AG04450 (cell line): ENCODE measurements at regions not wholly inside any gene's neighbourhood (a gene's known extent, or its start where the extent isn't known, plus 50 kb on each side); places are given as distances from the start of the nearest gene placed in this dataset.
"Not testable (repeated sequence)": the region's sequence is repeated elsewhere in the genome, so short reads cannot be mapped to it uniquely, and the experiment has no call there.

Experiments
- CTCF ChIA-PET: fragments of 300-600, 350-600 bp; formaldehyde crosslinking; extraction: SDS; loops from one replicate; lab custom pipeline; 2022; ENCODE audit warnings: antibody characterized with exemption, inconsistent platforms; lab: Charles Lee
- POLR2A ChIA-PET: fragments of 350-600 bp; formaldehyde crosslinking; extraction: SDS; loops from one replicate; lab custom pipeline; 2021; ENCODE audit warnings: antibody characterized with exemption, inconsistent platforms; lab: Yijun Ruan, JAX
- DNase-seq: peaks from one replicate; pipeline ENCODE4 v3.0.0-alpha.2; 2011; ENCODE audit warnings: low read depth, low spot score
- H3K27ac ChIP-seq: one replicate; pipeline ENCODE4 v1.5.1; 2012; ENCODE audit warnings: low read depth, low read length, control low read depth
- H3K27me3 ChIP-seq: one replicate; pipeline ENCODE4 v1.6.0; 2012; ENCODE audit warnings: low read length; ENCODE audit not compliant: control insufficient read depth, insufficient read depth
- H3K4me3 ChIP-seq: 2 replicates; pipeline ENCODE4 v1.5.1; 2011; ENCODE audit warnings: mild to moderate bottlenecking, low read depth, low read length, control low read depth
- H3K9me3 ChIP-seq: 2 replicates; pipeline ENCODE4 v1.5.1; 2012; ENCODE audit warnings: low read length; ENCODE audit not compliant: control insufficient read depth, insufficient read depth
- TF ChIP-seq, protein P1 (sequence below): IDR thresholded peaks from 2 replicates; pipeline ENCODE4 v1.5.1; 2011; ENCODE audit warnings: low read depth, low read length, control low read depth, inconsistent platforms

- DNase-seq: no peak
- H3K27me3 ChIP-seq: peaks cover 17% of the 10 kb centered on the region
- POLR2A ChIA-PET: no interaction called here
- H3K27ac ChIP-seq: no peak overlapping the region
- H3K4me3 ChIP-seq: no peak overlapping the region
- CTCF ChIA-PET: interaction anchor here (0.6 kb wide), 2 partner anchors 623 to 739 kb away, joined by 3 to 13 read pairs; no protein-coding TSS in a partner anchor
- TF ChIP-seq, protein P1, sequence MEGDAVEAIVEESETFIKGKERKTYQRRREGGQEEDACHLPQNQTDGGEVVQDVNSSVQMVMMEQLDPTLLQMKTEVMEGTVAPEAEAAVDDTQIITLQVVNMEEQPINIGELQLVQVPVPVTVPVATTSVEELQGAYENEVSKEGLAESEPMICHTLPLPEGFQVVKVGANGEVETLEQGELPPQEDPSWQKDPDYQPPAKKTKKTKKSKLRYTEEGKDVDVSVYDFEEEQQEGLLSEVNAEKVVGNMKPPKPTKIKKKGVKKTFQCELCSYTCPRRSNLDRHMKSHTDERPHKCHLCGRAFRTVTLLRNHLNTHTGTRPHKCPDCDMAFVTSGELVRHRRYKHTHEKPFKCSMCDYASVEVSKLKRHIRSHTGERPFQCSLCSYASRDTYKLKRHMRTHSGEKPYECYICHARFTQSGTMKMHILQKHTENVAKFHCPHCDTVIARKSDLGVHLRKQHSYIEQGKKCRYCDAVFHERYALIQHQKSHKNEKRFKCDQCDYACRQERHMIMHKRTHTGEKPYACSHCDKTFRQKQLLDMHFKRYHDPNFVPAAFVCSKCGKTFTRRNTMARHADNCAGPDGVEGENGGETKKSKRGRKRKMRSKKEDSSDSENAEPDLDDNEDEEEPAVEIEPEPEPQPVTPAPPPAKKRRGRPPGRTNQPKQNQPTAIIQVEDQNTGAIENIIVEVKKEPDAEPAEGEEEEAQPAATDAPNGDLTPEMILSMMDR: no peak
- H3K9me3 ChIP-seq: no peaks in the 10 kb centered on the region
Measured at GRCh38 chr3:71927505-71928066, 142.6 kb upstream of the PROK2 start.

DNA sequence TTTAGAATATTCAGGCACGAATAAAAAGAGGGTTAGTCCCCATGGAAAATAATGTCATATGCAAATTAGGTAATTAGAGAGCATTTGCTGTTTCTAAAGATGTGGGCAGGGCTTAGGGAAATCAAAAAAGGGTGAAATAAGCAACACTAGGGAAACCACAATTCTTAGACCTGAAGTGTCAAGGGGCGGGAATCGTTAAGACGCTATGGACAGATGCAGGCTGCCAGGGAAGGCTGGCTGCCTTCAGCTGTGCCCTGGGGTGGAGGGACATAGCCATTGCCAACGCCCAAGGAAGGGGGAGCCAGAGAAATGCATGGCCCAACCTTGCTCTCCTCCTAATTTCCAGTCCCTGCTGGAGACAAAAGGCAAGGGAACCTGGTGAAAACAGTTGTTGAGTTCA lies 141.7 kb upstream of the PROK2 start:
- peaks cover 20% of the 10 kb centered on the region for H3K27me3 ChIP-seq
- H3K4me3 ChIP-seq: no peak overlapping the region
- TF ChIP-seq, protein P1: no peak
- no peaks in the 10 kb centered on the region for H3K9me3 ChIP-seq
- no peak overlapping the region for H3K27ac ChIP-seq
- CTCF ChIA-PET: no interaction called here
- no peak for DNase-seq
- POLR2A ChIA-PET: no interaction called here

GRCh38 chr3:71926262-71926600 lies 141.3 kb upstream of the PROK2 start:
- H3K9me3 ChIP-seq: no peaks in the 10 kb centered on the region
- no peak overlapping the region for H3K27ac ChIP-seq
- TF ChIP-seq, protein P1: peak; percentile 23; the same call in 1 of the 2 replicates
- ChIA-PET CTCF (interaction anchor here (0.9 kb wide), 1 partner anchor 896 kb away, joined by 3 read pairs; no protein-coding TSS in a partner anchor), POLR2A (no interaction called here)
- DNase-seq: no peak
- H3K27me3 ChIP-seq: peaks cover 20% of the 10 kb centered on the region
- no peak overlapping the region for H3K4me3 ChIP-seq

DNA sequence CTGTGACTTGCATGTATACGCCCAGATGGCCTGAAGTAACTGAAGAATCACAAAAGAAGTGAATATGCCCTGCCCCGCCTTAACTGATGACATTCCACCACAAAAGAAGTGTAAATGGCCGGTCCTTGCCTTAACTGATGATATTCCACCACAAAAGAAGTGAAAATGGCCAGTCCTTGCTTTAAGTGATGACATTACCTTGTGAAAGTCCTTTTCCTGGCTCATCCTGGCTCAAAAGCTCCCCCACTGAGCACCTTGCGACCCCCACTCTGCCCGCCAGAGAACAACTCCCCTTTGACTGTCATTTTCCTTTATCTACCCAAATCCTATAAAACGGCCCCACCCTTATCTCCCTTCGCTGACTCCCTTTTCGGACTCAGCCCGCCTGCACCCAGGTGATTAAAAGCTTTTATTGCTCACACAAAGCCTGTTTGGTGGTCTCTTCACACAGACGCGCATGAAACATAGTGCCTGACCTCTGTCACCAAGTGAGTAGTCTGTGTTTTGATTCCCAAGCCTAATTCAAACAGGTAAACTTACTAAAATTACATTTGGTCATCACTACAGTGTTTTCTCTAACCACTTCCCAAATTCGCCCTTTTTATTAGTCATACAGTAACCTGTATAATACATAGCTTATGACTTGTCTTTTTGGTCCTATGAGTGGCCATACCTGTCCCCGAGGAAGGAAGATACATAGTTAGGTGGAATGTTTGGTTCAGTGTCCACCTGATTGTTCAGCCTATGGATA lies 140.7 kb upstream of the PROK2 start:
- H3K27me3 ChIP-seq: peaks cover 20% of the 10 kb centered on the region
- DNase-seq, H3K27ac ChIP-seq, H3K9me3 ChIP-seq, POLR2A ChIA-PET, H3K4me3 ChIP-seq: not testable (repeated sequence)
- CTCF ChIA-PET: interaction anchor here (0.9 kb wide), 1 partner anchor 897 kb away, joined by 3 read pairs; no protein-coding TSS in a partner anchor

- peaks cover 20% of the 10 kb centered on the region for H3K27me3 ChIP-seq
- DNase-seq: no peak
Measured at GRCh38 chr3:71924721-71925120, 139.8 kb upstream of the PROK2 start.

More at GRCh38 chr3:71924721-71925120, 139.8 kb upstream of the PROK2 start:
- Histone ChIP-seq H3K4me3 (no peak overlapping the region), H3K27ac (no peak overlapping the region), H3K9me3 (no peaks in the 10 kb centered on the region)
- ChIA-PET CTCF (no interaction called here), POLR2A (no interaction called here)
- TF ChIP-seq, protein P1: no peak
